Fibroblast of lung (primary cell): ENCODE measurements at regions not wholly inside any gene's neighbourhood (a gene's known extent, or its start where the extent isn't known, plus 50 kb on each side); places are given as distances from the start of the nearest gene placed in this dataset.
A peak's percentile ranks its signal among the peaks of the same experiment; 100 is the strongest.

ENCODE experiments used
- DNase-seq, 2 donors: peaks; one replicate each; pipeline versions ENCODE4 v3.0.0 to v3.0.0-alpha.2; 2010; ENCODE audit warnings: low read depth in 2 of 2
- H2AFZ ChIP-seq: 2 replicates; pipeline ENCODE4 v1.5.1; 2012; ENCODE audit warnings: low read length, control low read depth, inconsistent platforms
- H3K27ac ChIP-seq: 2 replicates; pipeline ENCODE4 v1.5.1; 2011; ENCODE audit warnings: low read length, control low read depth; ENCODE audit not compliant: insufficient read depth
- H3K27me3 ChIP-seq: 2 replicates; pipeline ENCODE4 v1.5.1; 2011; ENCODE audit warnings: mild to moderate bottlenecking, low read length; ENCODE audit not compliant: control insufficient read depth, insufficient read depth
- H3K36me3 ChIP-seq: 2 replicates; pipeline ENCODE4 v1.5.1; 2011; ENCODE audit warnings: low read length; ENCODE audit not compliant: control insufficient read depth, insufficient read depth
- H3K4me1 ChIP-seq: 2 replicates; pipeline ENCODE4 v1.5.1; 2011; ENCODE audit warnings: low read length; ENCODE audit not compliant: control insufficient read depth, insufficient read depth; ENCODE audit errors: extremely low read depth
- H3K4me2 ChIP-seq: 2 replicates; pipeline ENCODE4 v1.5.1; 2011; ENCODE audit warnings: low read length, control low read depth; ENCODE audit not compliant: insufficient read depth; ENCODE audit errors: extremely low read depth
- H3K4me3 ChIP-seq, 4 experiments: fragments of 200-600 bp in 1 of 4; sonication (generic) in 1 of 4; replicated peaks in 1 of 4; 2 replicates each; pipeline ENCODE4 v1.5.1; 2011 to 2016; ENCODE audit warnings: low read length in 4 of 4, low read depth in 3 of 4, mild to moderate bottlenecking in 3 of 4, control low read depth in 2 of 4, inconsistent platforms in 1 of 4, mixed read lengths in 1 of 4; ENCODE audit not compliant: insufficient read depth in 1 of 4; ENCODE audit errors: control extremely low read depth in 1 of 4
- H3K79me2 ChIP-seq: 2 replicates; pipeline ENCODE4 v1.5.1; 2012; ENCODE audit warnings: mild to moderate bottlenecking, low read length, inconsistent platforms; ENCODE audit not compliant: control insufficient read depth, insufficient read depth
- H3K9ac ChIP-seq: 2 replicates; pipeline ENCODE4 v1.5.1; 2011; ENCODE audit warnings: mild to moderate bottlenecking, low read length, control low read depth; ENCODE audit not compliant: insufficient read depth
- H3K9me3 ChIP-seq: 2 replicates; pipeline ENCODE4 v1.5.1; 2012; ENCODE audit warnings: low read depth, low read length; ENCODE audit not compliant: control insufficient read depth, insufficient read depth
- H4K20me1 ChIP-seq: 2 replicates; pipeline ENCODE4 v1.5.1; 2011; ENCODE audit warnings: low read length; ENCODE audit not compliant: control insufficient read depth, insufficient read depth; ENCODE audit errors: extremely low read depth
- CTCF ChIP-seq, 2 donors: IDR thresholded peaks in 1 of 2; conservative IDR thresholded peaks in 1 of 2; 1 replicate in 1 of 2; 2 replicates in 1 of 2; pipeline ENCODE4 v1.5.1; 2011 to 2012; ENCODE audit warnings: low read length in 2 of 2, control low read depth in 1 of 2, inconsistent platforms in 1 of 2, low read depth in 1 of 2, mild to moderate bottlenecking in 1 of 2
- EZH2 ChIP-seq: IDR thresholded peaks from 2 replicates; pipeline ENCODE4 v1.5.1; 2012; ENCODE audit warnings: low read length, control low read depth, mild to moderate bottlenecking; ENCODE audit errors: missing control alignments

GRCh38 chr4:135382280-135382959, 1180.8 kb upstream of the PABPC4L start:
- H2AFZ ChIP-seq: no peak overlapping the region
- H3K27me3 ChIP-seq: no peaks in the 10 kb centered on the region
- H3K36me3 ChIP-seq: no peaks in the 10 kb centered on the region
- TF ChIP-seq EZH2 (no peak), CTCF (conservative IDR thresholded peaks at IDR 0.05 in 1 of 2, IDR thresholded peaks at IDR 0.05 in 1 of 2; ENCODE audit: low read depth in 1 of 2, low read length in 2 of 2) (no peak)
- H3K9me3 ChIP-seq: no peaks in the 10 kb centered on the region
- no peak overlapping the region for H3K4me2 ChIP-seq
- no peak overlapping the region for H3K27ac ChIP-seq
- H4K20me1 ChIP-seq: no peaks in the 10 kb centered on the region
- DNase-seq: peak in 1 of 2 donors; percentile 17
- no peaks in the 10 kb centered on the region for H3K4me1 ChIP-seq
- H3K79me2 ChIP-seq: no peaks in the 10 kb centered on the region
- no peak overlapping the region for H3K4me3 ChIP-seq
- H3K9ac ChIP-seq: no peak overlapping the region

- no peak for DNase-seq
- Histone ChIP-seq H3K9me3 (no peaks in the 10 kb centered on the region), H3K4me1 (no peaks in the 10 kb centered on the region), H2AFZ (no peak overlapping the region), H4K20me1 (no peaks in the 10 kb centered on the region), H3K4me3 (no peak overlapping the region), H3K27ac (no peak overlapping the region), H3K27me3 (no peaks in the 10 kb centered on the region), H3K4me2 (no peak overlapping the region), H3K36me3 (no peaks in the 10 kb centered on the region), H3K79me2 (no peaks in the 10 kb centered on the region), H3K9ac (no peak overlapping the region)
- no peak for TF ChIP-seq CTCF (conservative IDR thresholded peaks at IDR 0.05 in 1 of 2, IDR thresholded peaks at IDR 0.05 in 1 of 2; ENCODE audit: low read depth in 1 of 2, low read length in 2 of 2)
- no peak for TF ChIP-seq EZH2
Measured at GRCh38 chr4:135372131-135372530, 1170.5 kb upstream of the PABPC4L start.

GRCh38 chr4:135371137-135371536, 1169.5 kb upstream of the PABPC4L start:
- H3K36me3 ChIP-seq: no peaks in the 10 kb centered on the region
- no peaks in the 10 kb centered on the region for H3K27me3 ChIP-seq
- DNase-seq: no peak
- TF ChIP-seq EZH2 (no peak), CTCF (conservative IDR thresholded peaks at IDR 0.05 in 1 of 2, IDR thresholded peaks at IDR 0.05 in 1 of 2; ENCODE audit: low read depth in 1 of 2, low read length in 2 of 2) (peak in 1 of 2 donors; percentile 12)
- no peaks in the 10 kb centered on the region for H3K79me2 ChIP-seq
- no peaks in the 10 kb centered on the region for H3K4me1 ChIP-seq
- no peak overlapping the region for H3K9ac ChIP-seq
- no peak overlapping the region for H3K4me2 ChIP-seq
- no peaks in the 10 kb centered on the region for H3K9me3 ChIP-seq
- H4K20me1 ChIP-seq: no peaks in the 10 kb centered on the region
- no peak overlapping the region for H3K4me3 ChIP-seq
- no peak overlapping the region for H2AFZ ChIP-seq
- H3K27ac ChIP-seq: no peak overlapping the region
